Ishikawa (cell line): ENCODE measurements at regions not wholly inside any gene's neighbourhood (a gene's known extent, or its start where the extent isn't known, plus 50 kb on each side); places are given as distances from the start of the nearest gene placed in this dataset.
A peak's percentile ranks its signal among the peaks of the same experiment; 100 is the strongest.

ENCODE experiments used
- EP300 ChIP-seq: IDR thresholded peaks from 2 replicates; pipeline ENCODE4 v1.6.1; 2012; ENCODE audit warnings: borderline replicate concordance
- RAD21 ChIP-seq: IDR thresholded peaks from 2 replicates; pipeline ENCODE4 v1.6.1; 2012; ENCODE audit warnings: low read depth
- REST ChIP-seq: IDR thresholded peaks from 2 replicates; pipeline ENCODE4 v1.6.1; 2012; ENCODE audit warnings: low read depth, mild to moderate bottlenecking
- TAF1 ChIP-seq: IDR thresholded peaks from 2 replicates; pipeline ENCODE4 v1.6.1; 2012; ENCODE audit warnings: low read depth, mild to moderate bottlenecking
- ZBTB7A ChIP-seq: IDR thresholded peaks from 2 replicates; pipeline ENCODE4 v1.6.1; 2012; ENCODE audit warnings: low read depth
- TF ChIP-seq, protein P1 (sequence below): IDR thresholded peaks from 2 replicates; pipeline ENCODE4 v1.6.1; 2012

- peak; percentile 77 for TF ChIP-seq RAD21
- no peak for TF ChIP-seq REST
- TF ChIP-seq, protein P1, sequence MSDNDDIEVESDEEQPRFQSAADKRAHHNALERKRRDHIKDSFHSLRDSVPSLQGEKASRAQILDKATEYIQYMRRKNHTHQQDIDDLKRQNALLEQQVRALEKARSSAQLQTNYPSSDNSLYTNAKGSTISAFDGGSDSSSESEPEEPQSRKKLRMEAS, result no peak
- no peak for TF ChIP-seq TAF1
- TF ChIP-seq EP300, result no peak
- TF ChIP-seq ZBTB7A, result no peak
Observed at GRCh38 chr14:83300476-83301064, 1766.9 kb upstream of the SEL1L start.
